ENCODE measurements at regions not wholly inside any gene's neighbourhood (a gene's known extent, or its start where the extent isn't known, plus 50 kb on each side); places are given as distances from the start of the nearest gene placed in this dataset.

DNA sequence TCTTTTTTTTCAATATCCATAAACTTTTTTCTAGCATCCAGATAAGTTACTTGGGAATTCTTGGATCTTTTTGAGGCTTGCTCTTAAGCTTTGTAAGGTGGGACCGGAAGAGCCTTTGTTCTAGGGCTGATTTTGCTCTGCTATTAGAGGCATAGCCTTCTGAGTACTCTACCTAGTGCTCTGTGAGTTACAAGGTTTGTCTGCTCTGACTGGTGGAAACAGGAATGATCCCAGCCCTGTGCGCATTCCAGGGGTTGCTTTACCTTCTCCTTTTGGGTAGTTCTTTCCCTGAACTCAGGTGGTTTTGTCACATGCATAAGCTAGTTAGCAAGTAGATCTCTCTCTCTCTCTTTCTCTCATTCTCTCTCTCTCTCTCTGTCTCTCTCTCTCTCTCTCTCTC, 180.8 kb upstream of the PCSK5 start:
- CTCF ChIA-PET: no interaction called here
- Mint-ChIP-seq H3K27ac (no peak overlapping the region), H3K9me3 (no peaks in the 10 kb centered on the region), H3K36me3 (no peaks in the 10 kb centered on the region), H3K4me3 (no peak overlapping the region), H3K27me3 (no peaks in the 10 kb centered on the region), H3K4me1 (no peaks in the 10 kb centered on the region)
- no peak for DNase-seq

DNA sequence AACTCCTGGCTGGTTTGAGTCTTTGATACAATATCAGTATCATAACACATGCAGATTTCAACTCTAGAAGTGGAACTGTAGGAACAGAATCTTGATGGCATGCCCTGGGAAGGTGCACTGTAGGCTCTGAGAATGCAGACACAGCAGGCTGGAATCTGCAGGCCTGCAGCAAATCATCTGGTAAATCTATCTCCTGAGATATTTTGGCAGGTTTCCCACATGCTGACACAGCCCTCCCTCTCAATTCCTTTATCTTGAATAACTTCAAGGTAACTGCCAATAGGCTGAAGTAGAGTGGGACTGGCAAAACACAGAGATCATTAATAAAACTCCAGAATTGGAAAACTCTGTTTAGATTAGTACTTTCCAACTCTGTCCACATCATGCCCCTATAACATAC, 177.8 kb upstream of the PCSK5 start:
- H3K27ac Mint-ChIP-seq: no peak overlapping the region
- CTCF ChIA-PET: no interaction called here
- DNase-seq: no peak
- H3K4me3 Mint-ChIP-seq: no peak overlapping the region
- no peaks in the 10 kb centered on the region for H3K4me1 Mint-ChIP-seq
- H3K36me3 Mint-ChIP-seq: no peaks in the 10 kb centered on the region
- H3K27me3 Mint-ChIP-seq: no peaks in the 10 kb centered on the region
- H3K9me3 Mint-ChIP-seq: no peaks in the 10 kb centered on the region

DNA sequence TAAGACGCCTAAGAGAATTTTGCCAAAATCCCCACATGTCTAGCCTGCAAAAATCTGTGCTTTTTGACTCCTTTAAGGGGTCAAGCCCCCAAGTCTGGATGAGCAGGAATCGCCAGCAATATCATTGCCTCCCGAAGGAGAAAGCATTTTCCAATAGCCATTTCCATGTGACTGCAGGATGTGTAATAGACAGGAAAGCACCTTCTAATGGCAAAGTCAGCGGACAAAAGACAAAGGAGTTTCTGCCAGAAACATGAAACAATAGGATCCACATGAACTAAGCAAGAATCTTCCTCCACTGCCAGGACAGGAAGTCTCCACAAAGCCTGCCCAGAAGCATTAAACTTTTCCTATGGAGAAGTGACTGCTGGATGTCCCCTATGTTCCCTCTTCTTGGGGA, 177.1 kb upstream of the PCSK5 start:
- CTCF ChIA-PET: no interaction called here
- Mint-ChIP-seq H3K36me3 (no peaks in the 10 kb centered on the region), H3K4me1 (no peaks in the 10 kb centered on the region), H3K27ac (no peak overlapping the region), H3K9me3 (no peaks in the 10 kb centered on the region), H3K4me3 (no peak overlapping the region), H3K27me3 (no peaks in the 10 kb centered on the region)
- DNase-seq: no peak

DNA sequence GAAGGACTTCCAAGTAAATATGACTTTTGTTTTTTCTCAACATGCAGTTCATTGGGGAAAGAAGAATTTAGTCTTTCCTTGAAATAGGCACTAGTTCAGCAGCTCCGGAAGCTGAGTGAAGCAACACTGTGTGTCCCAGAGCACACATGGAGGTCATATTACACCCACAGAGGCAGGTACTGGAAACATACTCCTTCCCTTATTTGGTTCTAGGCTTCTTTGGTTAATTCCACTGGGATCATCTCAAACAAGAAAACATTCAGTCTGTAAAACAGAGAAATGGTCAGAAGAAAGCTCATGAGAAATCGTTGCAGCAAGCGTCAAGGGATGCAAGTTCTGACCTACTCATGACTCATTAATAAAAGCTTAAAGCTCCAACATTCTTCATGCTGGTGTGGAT, 175.1 kb upstream of the PCSK5 start:
- CTCF ChIA-PET: no interaction called here
- H3K9me3 Mint-ChIP-seq: no peaks in the 10 kb centered on the region
- no peaks in the 10 kb centered on the region for H3K36me3 Mint-ChIP-seq
- H3K27ac Mint-ChIP-seq: no peak overlapping the region
- H3K4me3 Mint-ChIP-seq: no peak overlapping the region
- H3K4me1 Mint-ChIP-seq: no peaks in the 10 kb centered on the region
- H3K27me3 Mint-ChIP-seq: no peaks in the 10 kb centered on the region
- no peak for DNase-seq

DNA sequence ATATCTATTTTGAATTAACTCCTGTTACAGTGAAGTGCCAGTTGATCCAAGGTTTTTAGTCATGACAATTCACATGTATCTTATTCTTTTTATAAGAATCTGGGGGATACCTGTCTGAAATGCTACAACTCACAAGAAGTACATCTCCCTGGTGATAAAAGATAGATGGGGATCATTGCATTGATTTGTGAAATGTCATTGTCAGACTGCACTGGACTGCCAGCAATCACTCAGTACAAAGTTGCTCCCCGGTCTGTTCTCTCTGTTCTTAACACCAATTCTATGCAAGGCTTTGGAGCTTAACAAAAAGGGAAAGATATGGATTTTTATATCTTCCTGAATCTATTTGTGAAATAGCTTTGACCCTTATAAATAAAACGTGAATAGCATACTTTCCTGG, 171.8 kb upstream of the PCSK5 start:
- CTCF ChIA-PET: no interaction called here
- Mint-ChIP-seq H3K9me3 (no peaks in the 10 kb centered on the region), H3K4me1 (no peaks in the 10 kb centered on the region), H3K4me3 (no peak overlapping the region), H3K27me3 (no peaks in the 10 kb centered on the region), H3K27ac (no peak overlapping the region), H3K36me3 (no peaks in the 10 kb centered on the region)
- no peak for DNase-seq

DNA sequence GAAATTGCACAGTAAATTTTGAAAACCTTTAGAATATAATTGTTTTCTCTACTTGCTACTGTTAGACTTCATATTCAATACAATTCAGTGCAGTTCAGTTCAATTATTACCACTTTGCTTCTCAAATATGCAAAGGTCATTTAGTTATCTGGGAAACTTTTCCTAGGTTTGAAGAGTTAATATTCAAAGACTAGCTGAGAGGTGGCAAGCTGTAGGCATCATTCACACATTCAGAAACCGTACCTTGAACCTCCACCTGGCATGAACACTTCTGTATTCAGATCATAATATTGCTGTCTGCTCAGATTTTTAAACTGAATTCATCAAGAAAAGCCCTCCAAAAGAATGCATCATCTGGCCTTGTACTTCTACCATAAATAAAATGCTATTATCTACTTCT, 162.1 kb upstream of the PCSK5 start:
- H3K4me3 Mint-ChIP-seq: no peak overlapping the region
- DNase-seq: no peak
- H3K9me3 Mint-ChIP-seq: no peaks in the 10 kb centered on the region
- H3K27ac Mint-ChIP-seq: no peak overlapping the region
- H3K36me3 Mint-ChIP-seq: no peaks in the 10 kb centered on the region
- no peaks in the 10 kb centered on the region for H3K4me1 Mint-ChIP-seq
- CTCF ChIA-PET: no interaction called here
- no peaks in the 10 kb centered on the region for H3K27me3 Mint-ChIP-seq

DNA sequence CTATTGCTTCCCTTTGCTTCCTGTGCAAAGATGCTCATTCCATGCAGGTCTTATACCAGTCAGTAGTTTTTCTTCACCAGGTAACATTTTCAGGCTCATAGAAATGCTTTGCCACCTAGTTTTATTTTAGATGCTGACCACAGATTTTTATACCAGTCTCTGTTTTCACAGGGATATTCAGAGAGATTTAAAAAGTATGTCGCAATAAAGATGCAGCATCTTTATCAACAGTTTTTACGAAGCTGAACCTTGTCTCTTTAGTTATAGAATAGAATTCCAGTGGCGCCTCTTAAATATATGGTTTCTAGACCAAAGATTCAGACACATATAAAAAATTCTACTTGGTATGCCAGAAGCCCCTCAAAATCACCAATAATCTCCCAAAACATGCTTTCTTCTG, 155.7 kb upstream of the PCSK5 start:
- DNase-seq: no peak
- no peaks in the 10 kb centered on the region for H3K4me1 Mint-ChIP-seq
- H3K36me3 Mint-ChIP-seq: no peaks in the 10 kb centered on the region
- H3K4me3 Mint-ChIP-seq: no peak overlapping the region
- H3K27ac Mint-ChIP-seq: no peak overlapping the region
- H3K9me3 Mint-ChIP-seq: no peaks in the 10 kb centered on the region
- CTCF ChIA-PET: no interaction called here
- no peaks in the 10 kb centered on the region for H3K27me3 Mint-ChIP-seq

DNA sequence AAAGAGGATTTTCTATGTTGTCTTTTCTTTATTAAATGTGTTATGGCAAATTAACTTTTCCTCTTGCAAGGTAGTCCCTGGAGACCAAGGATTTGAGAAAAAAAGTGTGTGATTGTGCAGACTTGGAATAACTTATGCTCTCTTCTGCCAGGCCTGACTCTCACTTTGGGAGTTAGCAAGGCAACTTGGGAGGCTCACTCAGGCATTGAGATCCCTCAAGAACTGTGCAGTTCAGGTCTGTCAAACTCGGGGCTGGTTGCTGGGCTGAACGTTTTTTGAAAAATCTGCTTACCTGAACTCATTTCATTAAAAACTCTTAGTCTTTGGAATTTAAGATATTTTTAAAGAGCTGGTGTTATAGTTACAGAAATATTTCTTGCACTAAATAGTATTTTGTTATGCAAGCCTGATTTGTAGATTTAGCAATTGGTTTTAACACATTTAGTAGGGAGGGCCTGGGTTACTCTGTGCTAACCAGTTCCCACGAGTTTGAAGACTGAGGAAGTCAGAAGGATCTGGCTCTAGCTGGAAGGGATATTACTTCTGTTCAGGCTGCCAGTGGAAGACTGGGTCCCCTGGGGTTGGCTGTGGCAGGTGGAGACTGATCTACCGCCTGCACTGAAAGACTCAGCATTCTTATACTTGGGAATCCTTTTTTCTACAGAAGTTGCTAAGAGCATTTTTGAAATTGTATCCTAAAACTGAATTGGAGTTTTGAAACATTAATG, 150.4 kb upstream of the PCSK5 start:
- H3K27me3 Mint-ChIP-seq: no peaks in the 10 kb centered on the region
- no peaks in the 10 kb centered on the region for H3K36me3 Mint-ChIP-seq
- no peak for DNase-seq
- CTCF ChIA-PET: no interaction called here
- no peak overlapping the region for H3K27ac Mint-ChIP-seq
- H3K4me3 Mint-ChIP-seq: no peak overlapping the region
- H3K9me3 Mint-ChIP-seq: no peaks in the 10 kb centered on the region
- H3K4me1 Mint-ChIP-seq: no peaks in the 10 kb centered on the region

DNA sequence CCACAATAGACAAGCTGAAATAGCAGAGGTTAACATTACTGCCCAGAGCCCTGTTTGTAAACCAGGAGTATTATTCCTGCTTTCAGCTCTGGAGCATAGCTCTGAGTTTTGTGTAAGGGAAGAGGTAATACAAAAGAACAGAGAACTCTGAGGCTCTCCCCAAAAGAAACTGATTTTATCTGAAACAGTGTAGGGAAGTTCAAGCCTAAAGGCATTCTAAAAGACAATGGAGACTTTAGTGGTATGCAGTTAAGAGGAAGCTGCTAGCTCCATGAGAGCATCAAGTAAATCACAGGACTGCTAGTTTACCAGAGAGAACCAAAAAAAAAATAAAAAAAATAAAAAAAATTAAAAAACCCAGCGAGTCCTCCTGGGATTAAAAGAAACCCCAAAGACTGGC, 146.6 kb upstream of the PCSK5 start:
- Mint-ChIP-seq H3K9me3 (no peaks in the 10 kb centered on the region), H3K27ac (no peak overlapping the region), H3K36me3 (no peaks in the 10 kb centered on the region), H3K27me3 (no peaks in the 10 kb centered on the region), H3K4me1 (no peaks in the 10 kb centered on the region), H3K4me3 (no peak overlapping the region)
- no peak for DNase-seq
- CTCF ChIA-PET: no interaction called here

DNA sequence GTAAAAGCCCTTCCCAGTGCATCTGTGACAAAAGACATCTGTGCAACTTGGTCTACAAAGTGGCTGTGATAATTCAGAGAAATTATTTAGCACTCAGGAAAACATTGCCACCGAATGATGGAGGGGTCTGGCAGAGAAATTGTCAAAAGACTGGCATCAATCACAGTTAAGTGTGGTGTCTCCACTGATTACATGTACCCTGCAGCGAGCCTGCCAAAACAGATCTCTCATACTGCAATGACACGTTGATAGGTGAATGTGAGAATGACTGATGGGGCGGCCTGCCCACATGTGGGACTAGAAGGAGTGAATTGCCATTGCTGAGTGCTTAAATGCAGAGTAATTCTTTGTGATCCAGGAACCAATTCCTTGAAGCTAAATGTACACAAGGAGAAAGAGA, 136.4 kb upstream of the PCSK5 start:
- H3K27me3 Mint-ChIP-seq: no peaks in the 10 kb centered on the region
- no peak for DNase-seq
- H3K36me3 Mint-ChIP-seq: no peaks in the 10 kb centered on the region
- H3K4me3 Mint-ChIP-seq: no peak overlapping the region
- no peaks in the 10 kb centered on the region for H3K4me1 Mint-ChIP-seq
- CTCF ChIA-PET: interaction anchor here (0.7 kb wide), 1 partner anchor 216 kb away, joined by 3 read pairs; no protein-coding TSS in a partner anchor
- H3K27ac Mint-ChIP-seq: no peak overlapping the region
- no peaks in the 10 kb centered on the region for H3K9me3 Mint-ChIP-seq

DNA sequence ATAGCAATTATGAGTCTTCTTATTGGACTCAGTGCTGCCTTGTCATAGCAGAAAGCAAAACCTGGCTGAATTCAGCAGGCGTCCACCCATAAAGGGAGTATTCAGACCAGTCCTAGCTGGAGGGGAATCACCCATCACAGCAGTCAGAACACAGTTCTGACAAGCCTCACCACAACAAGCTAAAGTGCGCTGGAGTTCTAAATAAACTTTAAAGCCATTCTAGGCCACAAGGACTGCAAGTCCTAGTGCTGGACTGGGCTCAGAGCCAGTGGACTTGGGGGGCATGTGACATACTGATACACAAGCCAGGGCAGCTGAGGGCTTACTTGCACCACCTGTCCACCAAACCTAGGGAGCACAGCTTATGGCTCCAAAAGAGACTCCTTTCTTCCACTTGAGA, 115.3 kb upstream of the PCSK5 start:
- CTCF ChIA-PET: interaction anchor here (0.6 kb wide), 1 partner anchor 94 kb away, joined by 3 read pairs; no protein-coding TSS in a partner anchor
- Mint-ChIP-seq H3K4me1 (no peaks in the 10 kb centered on the region), H3K4me3 (no peak overlapping the region), H3K27ac (no peak overlapping the region), H3K36me3 (no peaks in the 10 kb centered on the region), H3K27me3 (no peaks in the 10 kb centered on the region), H3K9me3 (peaks cover 3% of the 10 kb centered on the region)
- no peak for DNase-seq

DNA sequence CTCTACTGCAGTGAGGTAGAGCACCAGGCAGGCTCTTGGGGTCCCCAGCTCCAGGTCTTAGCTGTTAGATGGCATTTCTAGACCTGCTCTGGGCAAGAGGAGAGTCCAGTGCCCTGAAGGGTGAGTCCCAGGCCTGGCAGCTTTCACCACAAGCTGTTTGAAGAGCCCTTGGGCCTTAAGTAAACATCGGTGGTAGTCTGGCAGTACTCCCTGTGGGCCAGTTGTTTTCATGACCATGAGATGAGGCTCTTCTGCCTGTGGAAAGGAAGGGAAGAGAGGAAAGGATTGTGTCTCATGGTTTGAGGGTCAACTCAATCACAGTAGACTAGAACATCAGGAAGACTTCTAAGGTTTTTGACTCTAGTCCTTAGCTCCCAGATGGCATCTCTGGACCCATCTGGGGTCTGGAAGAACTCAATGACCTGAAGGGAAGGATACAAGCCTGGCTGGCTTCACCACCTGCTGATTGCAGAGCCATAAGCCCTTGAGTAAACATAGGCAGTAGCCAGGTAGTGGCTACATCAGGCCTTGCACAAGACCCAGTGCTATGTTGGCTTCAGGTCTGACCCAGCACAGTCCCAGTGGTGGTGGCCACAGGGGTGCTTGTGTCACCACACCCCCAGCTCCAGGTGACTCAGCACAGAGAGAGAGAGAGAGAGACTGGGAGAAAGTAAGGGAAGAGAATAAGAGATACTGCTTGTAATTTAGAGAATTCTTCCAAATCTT, 114.3 kb upstream of the PCSK5 start:
- no peak overlapping the region for H3K27ac Mint-ChIP-seq
- CTCF ChIA-PET: interaction anchor here (0.6 kb wide), 1 partner anchor 90 kb away, joined by 3 read pairs; no protein-coding TSS in a partner anchor
- no peaks in the 10 kb centered on the region for H3K9me3 Mint-ChIP-seq
- H3K27me3 Mint-ChIP-seq: no peaks in the 10 kb centered on the region
- H3K4me3 Mint-ChIP-seq: no peak overlapping the region
- H3K4me1 Mint-ChIP-seq: no peaks in the 10 kb centered on the region
- no peak for DNase-seq
- no peaks in the 10 kb centered on the region for H3K36me3 Mint-ChIP-seq

DNA sequence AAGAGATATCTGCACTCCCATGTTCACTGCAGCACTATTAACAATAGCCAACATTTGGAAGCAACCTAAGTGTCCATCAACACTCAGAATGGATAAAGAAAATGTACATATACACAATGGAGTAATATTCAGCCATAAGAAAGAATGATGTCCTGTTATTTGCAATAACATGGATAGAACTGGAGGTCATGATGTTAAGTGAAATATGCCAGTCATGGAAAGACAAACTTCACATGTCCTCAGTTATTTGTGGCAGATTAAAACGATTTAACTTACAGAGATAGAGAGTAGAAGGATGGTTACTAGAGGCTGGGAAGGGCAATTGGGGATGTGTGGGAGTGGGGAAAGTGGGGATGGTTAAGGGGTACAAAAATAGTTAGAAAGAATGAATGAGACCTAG, 110.3 kb upstream of the PCSK5 start:
- DNase-seq: no peak
- H3K4me3 Mint-ChIP-seq: no peak overlapping the region
- H3K4me1 Mint-ChIP-seq: no peaks in the 10 kb centered on the region
- H3K36me3 Mint-ChIP-seq: no peaks in the 10 kb centered on the region
- no peak overlapping the region for H3K27ac Mint-ChIP-seq
- no peaks in the 10 kb centered on the region for H3K27me3 Mint-ChIP-seq
- CTCF ChIA-PET: no interaction called here
- H3K9me3 Mint-ChIP-seq: no peaks in the 10 kb centered on the region

DNA sequence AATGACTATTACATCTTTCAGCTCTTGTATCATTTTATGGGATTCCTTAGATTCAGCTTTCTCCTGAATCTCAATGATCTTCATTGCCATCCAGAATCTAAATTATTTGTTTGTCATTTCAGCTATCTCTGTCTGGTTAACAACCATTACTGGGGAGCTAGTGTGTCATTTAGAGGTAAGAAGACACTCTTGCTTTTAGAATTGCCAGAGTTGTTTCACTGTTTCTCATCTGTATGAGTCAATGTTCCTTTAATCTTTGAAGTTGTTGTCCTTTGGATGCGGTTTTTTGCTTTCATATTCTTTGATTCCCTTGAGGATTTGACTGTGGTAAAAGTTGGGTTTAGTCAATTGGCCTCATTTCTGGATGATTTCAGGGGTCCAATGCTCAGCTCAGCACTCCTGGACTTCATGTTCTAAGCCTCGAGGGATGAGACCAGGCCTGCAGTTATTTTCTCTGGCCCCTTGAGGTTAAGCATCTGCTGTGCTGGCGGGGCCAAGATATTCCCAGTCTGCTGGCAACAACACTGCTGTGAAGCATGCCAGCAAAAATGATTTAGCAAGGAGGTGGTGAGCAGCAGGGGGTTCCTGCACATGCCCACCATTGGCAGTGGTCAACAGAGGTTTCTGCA, 102.4 kb upstream of the PCSK5 start:
- Mint-ChIP-seq H3K4me1 (peaks cover 5% of the 10 kb centered on the region), H3K9me3 (peaks cover 1% of the 10 kb centered on the region), H3K4me3 (no peak overlapping the region), H3K27me3 (no peaks in the 10 kb centered on the region), H3K27ac (no peak overlapping the region), H3K36me3 (no peaks in the 10 kb centered on the region)
- CTCF ChIA-PET: no interaction called here
- no peak for DNase-seq

DNA sequence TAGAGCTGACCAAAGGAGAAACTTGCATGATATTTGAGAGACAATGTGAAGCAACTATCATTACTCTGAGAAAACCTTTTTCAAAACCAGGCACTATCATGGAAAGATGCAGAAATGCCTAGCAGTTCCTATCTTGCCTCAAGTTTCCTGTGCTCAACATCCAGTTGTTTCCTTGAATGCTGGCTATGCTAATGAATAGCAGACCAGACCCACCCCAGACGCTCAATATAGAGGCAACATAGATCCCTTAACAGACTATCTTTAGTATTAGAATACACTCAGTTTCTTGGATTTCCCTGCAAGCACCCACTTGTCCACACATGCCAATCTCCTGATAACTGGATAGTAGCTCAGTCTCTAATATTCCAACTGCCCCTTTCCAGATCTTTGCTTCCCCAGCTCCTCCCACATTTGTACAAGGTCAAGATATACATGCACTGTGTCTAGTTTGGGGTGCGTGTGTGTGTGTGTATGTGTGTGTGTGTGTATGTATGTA, 93.3 kb upstream of the PCSK5 start:
- no peak overlapping the region for H3K27ac Mint-ChIP-seq
- no peaks in the 10 kb centered on the region for H3K36me3 Mint-ChIP-seq
- no peaks in the 10 kb centered on the region for H3K9me3 Mint-ChIP-seq
- H3K4me3 Mint-ChIP-seq: no peak overlapping the region
- H3K27me3 Mint-ChIP-seq: no peaks in the 10 kb centered on the region
- DNase-seq: no peak
- CTCF ChIA-PET: no interaction called here
- H3K4me1 Mint-ChIP-seq: no peaks in the 10 kb centered on the region

Measured in activated naive CD4-positive, alpha-beta T cell treated with anti-CD3 and anti-CD28 coated beads, Interleukin-2, amount 10 ng/mL, durations not matched to agents 7 days and 5 days (primary cell).